ENCODE measurements at regions not wholly inside any gene's neighbourhood (a gene's known extent, or its start where the extent isn't known, plus 50 kb on each side); places are given as distances from the start of the nearest gene placed in this dataset.
"Not testable (repeated sequence)": the region's sequence is repeated elsewhere in the genome, so short reads cannot be mapped to it uniquely, and the experiment has no call there.

- DNase-seq (ENCODE audit: low read depth), result peak; percentile 36
Measured at GRCh38 chr17:70588003-70588402, 418.7 kb downstream of the KCNJ2 start.

- no peak for DNase-seq (ENCODE audit: low read depth)
Measured at GRCh38 chr17:70597774-70598173, 428.4 kb downstream of the KCNJ2 start.

GRCh38 chr17:70599198-70599597, 429.9 kb downstream of the KCNJ2 start:
- no peak for DNase-seq (ENCODE audit: low read depth)

GRCh38 chr17:70599945-70600344, 430.6 kb downstream of the KCNJ2 start:
- DNase-seq (ENCODE audit: low read depth), result not testable (repeated sequence)

GRCh38 chr17:70603226-70603625, 433.9 kb downstream of the KCNJ2 start:
- no peak for DNase-seq (ENCODE audit: low read depth)

GRCh38 chr17:70604854-70605253, 435.5 kb downstream of the KCNJ2 start:
- DNase-seq (ENCODE audit: low read depth), result no peak

- DNase-seq (ENCODE audit: low read depth), result no peak
Measured at GRCh38 chr17:70606086-70606485, 436.8 kb downstream of the KCNJ2 start.

GRCh38 chr17:70608193-70608592, 438.9 kb downstream of the KCNJ2 start:
- DNase-seq (ENCODE audit: low read depth), result peak; percentile 44

- no peak for DNase-seq (ENCODE audit: low read depth)
Measured at GRCh38 chr17:70608957-70609356, 439.6 kb downstream of the KCNJ2 start.

GRCh38 chr17:70609566-70609965, 440.2 kb downstream of the KCNJ2 start:
- no peak for DNase-seq (ENCODE audit: low read depth)

GRCh38 chr17:70610161-70610560, 440.8 kb downstream of the KCNJ2 start:
- no peak for DNase-seq (ENCODE audit: low read depth)

GRCh38 chr17:70613681-70614080, 444.3 kb downstream of the KCNJ2 start:
- peak; percentile 41 for DNase-seq (ENCODE audit: low read depth)

GRCh38 chr17:70615831-70616230, 446.5 kb downstream of the KCNJ2 start:
- no peak for DNase-seq (ENCODE audit: low read depth)

GRCh38 chr17:70618641-70619040, 449.3 kb downstream of the KCNJ2 start:
- no peak for DNase-seq (ENCODE audit: low read depth)

GRCh38 chr17:70621566-70621965, 452.2 kb downstream of the KCNJ2 start:
- peak; percentile 39 for DNase-seq (ENCODE audit: low read depth)

GRCh38 chr17:70622368-70623260, 453.3 kb downstream of the KCNJ2 start:
- peak; percentile 56 for DNase-seq (ENCODE audit: low read depth)

GRCh38 chr17:70624211-70624610, 454.9 kb downstream of the KCNJ2 start:
- DNase-seq (ENCODE audit: low read depth), result no peak

- peak; percentile 20 for DNase-seq (ENCODE audit: low read depth)
Measured at GRCh38 chr17:70629902-70630301, 460.6 kb downstream of the KCNJ2 start.

GRCh38 chr17:70636517-70637133, 467.3 kb downstream of the KCNJ2 start:
- DNase-seq (ENCODE audit: low read depth), result peak; percentile 39

GRCh38 chr17:70642059-70642458, 472.7 kb downstream of the KCNJ2 start:
- no peak for DNase-seq (ENCODE audit: low read depth)

- peak; percentile 23 for DNase-seq (ENCODE audit: low read depth)
Measured at GRCh38 chr17:70644096-70644495, 474.8 kb downstream of the KCNJ2 start.

- no peak for DNase-seq (ENCODE audit: low read depth)
Measured at GRCh38 chr17:70646673-70647072, 477.3 kb downstream of the KCNJ2 start.

- DNase-seq (ENCODE audit: low read depth), result no peak
Measured at GRCh38 chr17:70648166-70648565, 478.8 kb downstream of the KCNJ2 start.

Data from iris pigment epithelial cell (primary cell).